ENCODE measurements at regions not wholly inside any gene's neighbourhood (a gene's known extent, or its start where the extent isn't known, plus 50 kb on each side); places are given as distances from the start of the nearest gene placed in this dataset.

- BruUV-seq (replicated peaks), result no TSS peak
- H3K27ac ChIP-seq, result no peak overlapping the region
Observed at GRCh38 chr1:190046231-190046630, 431.4 kb downstream of the BRINP3 start.

More at GRCh38 chr1:190046231-190046630, 431.4 kb downstream of the BRINP3 start:
- ChIA-PET CTCF (no interaction called here), POLR2A (ENCODE audit: unreplicated experiment) (no interaction called here)
- Histone ChIP-seq H3K27me3 (ENCODE audit: insufficient read depth, low read depth) (no peaks in the 10 kb centered on the region), H3K4me2 (no peak overlapping the region), H3K4me3 (no peak overlapping the region), H3K9me2 (ENCODE audit: insufficient read depth) (no peaks in the 10 kb centered on the region), H2AFZ (no peak overlapping the region), H4K20me1 (ENCODE audit: insufficient read depth) (no peaks in the 10 kb centered on the region), H3K36me3 (ENCODE audit: low read depth) (no peaks in the 10 kb centered on the region), H3K9me3 (ENCODE audit: insufficient read depth, low read depth) (no peaks in the 10 kb centered on the region), H3F3A (ENCODE audit: insufficient read depth, low read depth) (no peaks in the 10 kb centered on the region), H3K79me2 (ENCODE audit: low read depth) (no peaks in the 10 kb centered on the region), H3K4me1 (replicated peaks; ENCODE audit: insufficient read depth) (no peaks in the 10 kb centered on the region)
- no peak for DNase-seq
- intact Hi-C loops (cut with micrococcal nuclease; ENCODE audit: unreplicated experiment), result no loop called here
- TF ChIP-seq CTCF (conservative IDR thresholded peaks at IDR 0.05) (no peak), EZH2 (IDR thresholded peaks at IDR 0.05; ENCODE audit: low read depth) (no peak)

Data from PC-9 (cell line).